ENCODE measurements at regions not wholly inside any gene's neighbourhood (a gene's known extent, or its start where the extent isn't known, plus 50 kb on each side); places are given as distances from the start of the nearest gene placed in this dataset.

GRCh38 chr1:170226767-170227166 lies 81.0 kb downstream of the NTMT2 start:
- no peaks in the 10 kb centered on the region for H3K27me3 ChIP-seq (replicated peaks; ENCODE audit: insufficient read depth)
- no peak for TF ChIP-seq CTCF (IDR thresholded peaks at IDR 0.05)
- peaks cover 10 to 13% of the 10 kb centered on the region in 2 donors for H3K4me1 ChIP-seq (ENCODE audit: control insufficient read depth in 1 of 2, low read depth in 2 of 2)
- no peak overlapping the region for H3K4me3 ChIP-seq
- ATAC-seq (ENCODE audit: insufficient number of reproducible peaks, low FRiP score, low read depth) = no peak
- H3K27ac ChIP-seq = no peak overlapping the region
- H3K9me3 ChIP-seq = no peaks in the 10 kb centered on the region
- DNase-seq (ENCODE audit: low spot score) = no peak
- H3K36me3 ChIP-seq = no peaks in the 10 kb centered on the region

- Histone ChIP-seq H3K4me3 (no peak overlapping the region), H3K27ac (no peak overlapping the region), H3K9me3 (no peaks in the 10 kb centered on the region), H3K4me1 (ENCODE audit: control insufficient read depth in 1 of 2, low read depth in 2 of 2) (peaks cover 6 to 9% of the 10 kb centered on the region in 2 donors), H3K36me3 (no peaks in the 10 kb centered on the region), H3K27me3 (replicated peaks; ENCODE audit: insufficient read depth) (no peaks in the 10 kb centered on the region)
- DNase-seq (ENCODE audit: low spot score) (no peak), ATAC-seq (ENCODE audit: insufficient number of reproducible peaks, low FRiP score, low read depth) (no peak)
- no peak for TF ChIP-seq CTCF (IDR thresholded peaks at IDR 0.05)
These were observed 84.6 kb downstream of the NTMT2 start for GRCh38 chr1:170230323-170230722.

DNA sequence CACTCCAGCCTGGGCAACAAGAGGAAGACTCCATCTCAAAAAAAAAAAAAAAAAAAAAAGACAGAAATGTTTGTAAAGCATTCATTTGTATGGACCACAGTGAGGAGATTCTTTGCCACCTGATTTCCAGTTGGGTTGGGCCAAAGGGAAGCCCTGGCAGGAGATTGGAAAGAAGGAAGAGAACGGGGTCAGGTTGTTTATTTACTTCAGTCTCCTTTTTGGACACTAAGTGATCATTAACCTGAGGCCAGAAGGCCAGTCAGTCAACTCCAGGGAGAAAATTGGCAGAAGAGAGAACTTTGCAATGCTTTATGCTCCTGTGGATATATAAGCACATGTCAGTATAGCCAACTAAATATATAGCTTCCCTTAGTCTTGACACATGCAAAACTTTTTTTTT lies 85.9 kb downstream of the NTMT2 start:
- Histone ChIP-seq H3K27me3 (replicated peaks; ENCODE audit: insufficient read depth) (no peaks in the 10 kb centered on the region), H3K36me3 (no peaks in the 10 kb centered on the region), H3K27ac (no peak overlapping the region), H3K9me3 (no peaks in the 10 kb centered on the region), H3K4me1 (ENCODE audit: control insufficient read depth in 1 of 2, low read depth in 2 of 2) (no peaks in the 10 kb centered on the region), H3K4me3 (no peak overlapping the region)
- no peak for TF ChIP-seq CTCF (IDR thresholded peaks at IDR 0.05)
- ATAC-seq (ENCODE audit: insufficient number of reproducible peaks, low FRiP score, low read depth) (no peak), DNase-seq (ENCODE audit: low spot score) (no peak)

GRCh38 chr1:170238704-170239391 lies 93.1 kb downstream of the NTMT2 start:
- no peaks in the 10 kb centered on the region for H3K4me1 ChIP-seq (ENCODE audit: control insufficient read depth in 1 of 2, low read depth in 2 of 2)
- no peaks in the 10 kb centered on the region for H3K9me3 ChIP-seq
- no peaks in the 10 kb centered on the region for H3K36me3 ChIP-seq
- no peak overlapping the region for H3K27ac ChIP-seq
- no peak overlapping the region for H3K4me3 ChIP-seq
- DNase-seq (ENCODE audit: low spot score) (no peak), ATAC-seq (ENCODE audit: insufficient number of reproducible peaks, low FRiP score, low read depth) (no peak)
- TF ChIP-seq CTCF (IDR thresholded peaks at IDR 0.05) = no peak
- H3K27me3 ChIP-seq (replicated peaks; ENCODE audit: insufficient read depth) = no peaks in the 10 kb centered on the region

GRCh38 chr1:170239445-170239844 lies 93.7 kb downstream of the NTMT2 start:
- no peak for DNase-seq (ENCODE audit: low spot score)
- H3K4me1 ChIP-seq (ENCODE audit: control insufficient read depth in 1 of 2, low read depth in 2 of 2) = no peaks in the 10 kb centered on the region
- no peak overlapping the region for H3K4me3 ChIP-seq
- no peak overlapping the region for H3K27ac ChIP-seq
- no peak for TF ChIP-seq CTCF (IDR thresholded peaks at IDR 0.05)
- H3K9me3 ChIP-seq = no peaks in the 10 kb centered on the region
- no peaks in the 10 kb centered on the region for H3K36me3 ChIP-seq
- no peak for ATAC-seq (ENCODE audit: insufficient number of reproducible peaks, low FRiP score, low read depth)
- H3K27me3 ChIP-seq (replicated peaks; ENCODE audit: insufficient read depth) = no peaks in the 10 kb centered on the region
